GM23338 (cell line): ENCODE measurements at regions not wholly inside any gene's neighbourhood (a gene's known extent, or its start where the extent isn't known, plus 50 kb on each side); places are given as distances from the start of the nearest gene placed in this dataset.

Experiments
- ATAC-seq: fragments of 200-7000 bp; cut with Tn5 transposase; 3 replicates; pipeline ENCODE4 v1.9.1; 2020
- DNase-seq: peaks from one replicate; pipeline ENCODE4 v3.0.0-alpha.2; 2015; ENCODE audit warnings: low spot score
- H2AFZ ChIP-seq: fragments of 200-600 bp; sonication (generic); 2 replicates; pipeline ENCODE4 v1.8.0; 2016; ENCODE audit warnings: antibody characterized with exemption, mild to moderate bottlenecking, moderate library complexity
- H3F3A ChIP-seq: fragments of 200-600 bp; sonication (generic); replicated peaks from 2 replicates; pipeline ENCODE4 v1.8.0; 2017; ENCODE audit warnings: antibody characterized with exemption, mixed run types, low read depth
- H3K27ac ChIP-seq: fragments of 200-600 bp; sonication (generic); 2 replicates; pipeline ENCODE4 v1.6.1; 2016; ENCODE audit warnings: low read depth
- H3K27me3 ChIP-seq: fragments of 200-600 bp; sonication (generic); 2 replicates; pipeline ENCODE4 v1.8.0; 2016; ENCODE audit warnings: mild to moderate bottlenecking, mixed run types, moderate library complexity; ENCODE audit not compliant: insufficient read depth
- H3K36me3 ChIP-seq: fragments of 200-600 bp; sonication (generic); 2 replicates; pipeline ENCODE4 v1.8.0; 2016; ENCODE audit warnings: mild to moderate bottlenecking; ENCODE audit not compliant: insufficient read depth
- H3K4me1 ChIP-seq: fragments of 200-600 bp; sonication (generic); 2 replicates; pipeline ENCODE4 v1.8.0; 2016; ENCODE audit warnings: mild to moderate bottlenecking, moderate library complexity; ENCODE audit not compliant: insufficient read depth
- H3K4me2 ChIP-seq: fragments of 200-600 bp; sonication (generic); 2 replicates; pipeline ENCODE4 v1.7.1; 2017; ENCODE audit warnings: mixed run types
- H3K4me3 ChIP-seq: fragments of 200-600 bp; sonication (generic); 2 replicates; pipeline ENCODE4 v1.6.1; 2016; ENCODE audit warnings: mixed run types
- H3K79me2 ChIP-seq: fragments of 200-600 bp; sonication (generic); replicated peaks from 2 replicates; pipeline ENCODE4 v1.8.0; 2017; ENCODE audit warnings: mild to moderate bottlenecking; ENCODE audit not compliant: insufficient read depth
- H3K9me2 ChIP-seq: fragments of 200-600 bp; sonication (generic); 2 replicates; pipeline ENCODE4 v1.8.0; 2017; ENCODE audit not compliant: insufficient read depth
- H4K20me1 ChIP-seq: fragments of 200-600 bp; sonication (generic); replicated peaks from 2 replicates; pipeline ENCODE4 v1.8.0; 2017; ENCODE audit warnings: mild to moderate bottlenecking; ENCODE audit not compliant: insufficient read depth
- H3K27ac Mint-ChIP-seq: 2 replicates; pipeline ENCODE4 v1.8.0; 2020; ENCODE audit warnings: inconsistent platforms, mild to moderate bottlenecking, moderate library complexity, mixed read lengths
- H3K27me3 Mint-ChIP-seq: 3 replicates; pipeline ENCODE4 v1.8.0; 2022; ENCODE audit warnings: low read depth, mild to moderate bottlenecking, moderate library complexity, mixed read lengths, inconsistent platforms; ENCODE audit not compliant: insufficient read depth, poor library complexity
- H3K36me3 Mint-ChIP-seq: 3 replicates; pipeline ENCODE4 v1.8.0; 2021; ENCODE audit warnings: low read depth, mild to moderate bottlenecking, inconsistent platforms, moderate library complexity, mixed read lengths
- H3K4me1 Mint-ChIP-seq: 3 replicates; pipeline ENCODE4 v1.8.0; 2020; ENCODE audit warnings: mild to moderate bottlenecking, inconsistent platforms, mixed read lengths
- H3K4me3 Mint-ChIP-seq: 3 replicates; pipeline ENCODE4 v1.8.0; 2021; ENCODE audit warnings: moderate library complexity, mild to moderate bottlenecking, inconsistent platforms, mixed read lengths
- H3K9me3 Mint-ChIP-seq: 3 replicates; pipeline ENCODE4 v1.8.0; 2020; ENCODE audit warnings: moderate library complexity, mild to moderate bottlenecking, inconsistent platforms, mixed read lengths
- CREB1 ChIP-seq: fragments of 250-450 bp; sonication (Bioruptor Pico); IDR thresholded peaks from 2 replicates; pipeline ENCODE4 v1.5.0; 2020; ENCODE audit warnings: low read depth, mild to moderate bottlenecking, moderate library complexity
- EZH2 ChIP-seq: fragments of 200-600 bp; sonication (generic); IDR thresholded peaks from one replicate; pipeline ENCODE4 v1.8.0; 2017; ENCODE audit warnings: antibody characterized with exemption, mild to moderate bottlenecking, low read depth; ENCODE audit not compliant: unreplicated experiment
- EZH2phosphoT487 ChIP-seq: fragments of 200-600 bp; sonication (generic); IDR thresholded peaks from one replicate; pipeline ENCODE4 v1.8.1; 2018; ENCODE audit warnings: antibody characterized with exemption; ENCODE audit not compliant: unreplicated experiment
- JUNB ChIP-seq: IDR thresholded peaks from one replicate; pipeline ENCODE4 v1.6.1; 2016; ENCODE audit warnings: antibody characterized with exemption; ENCODE audit not compliant: unreplicated experiment
- NANOG ChIP-seq: IDR thresholded peaks from 2 replicates; pipeline ENCODE4 v1.6.1; 2016; ENCODE audit warnings: antibody characterized with exemption, borderline replicate concordance
- POLR2AphosphoS5 ChIP-seq: IDR thresholded peaks from 2 replicates; pipeline ENCODE4 v1.6.1; 2016; ENCODE audit warnings: antibody characterized with exemption, low read depth
- REST ChIP-seq: IDR thresholded peaks from one replicate; pipeline ENCODE4 v1.6.1; 2018; ENCODE audit warnings: antibody characterized with exemption; ENCODE audit not compliant: unreplicated experiment
- STAT1 ChIP-seq: IDR thresholded peaks from one replicate; pipeline ENCODE4 v1.6.1; 2016; ENCODE audit warnings: antibody characterized with exemption; ENCODE audit not compliant: unreplicated experiment
- ZNF114 ChIP-seq: fragments of 250-450 bp; sonication (Bioruptor Pico); IDR thresholded peaks from 2 replicates; pipeline ENCODE4 v1.5.0; 2020; ENCODE audit warnings: mild to moderate bottlenecking, moderate library complexity
- ZNF331 ChIP-seq: fragments of 250-450 bp; sonication (Bioruptor Pico); IDR thresholded peaks from 2 replicates; pipeline ENCODE4 v1.5.0; 2020; ENCODE audit warnings: low read depth, mild to moderate bottlenecking, moderate library complexity
- TF ChIP-seq, protein P1 (sequence below), 2 experiments: fragments of 200-600 bp in 1 of 2; sonication (generic) in 1 of 2; conservative IDR thresholded peaks; 2 replicates each; pipeline versions ENCODE4 v1.5.1 to v1.6.1; 2016 to 2017; ENCODE audit warnings: antibody characterized with exemption in 2 of 2, low read depth in 2 of 2, mild to moderate bottlenecking in 2 of 2, moderate library complexity in 1 of 2
- TF ChIP-seq, protein P2 (sequence below): fragments of 250-450 bp; sonication (Bioruptor Pico); IDR thresholded peaks from 2 replicates; pipeline ENCODE4 v1.5.0; 2020; ENCODE audit warnings: mild to moderate bottlenecking, moderate library complexity

- H4K20me1 ChIP-seq: no peaks in the 10 kb centered on the region
- no peak overlapping the region for H3K4me3 Mint-ChIP-seq
- TF ChIP-seq ZNF114 (CRISPR knock-in tag): no peak
- no peak for TF ChIP-seq REST
- TF ChIP-seq EZH2: no peak
- TF ChIP-seq, protein P1, sequence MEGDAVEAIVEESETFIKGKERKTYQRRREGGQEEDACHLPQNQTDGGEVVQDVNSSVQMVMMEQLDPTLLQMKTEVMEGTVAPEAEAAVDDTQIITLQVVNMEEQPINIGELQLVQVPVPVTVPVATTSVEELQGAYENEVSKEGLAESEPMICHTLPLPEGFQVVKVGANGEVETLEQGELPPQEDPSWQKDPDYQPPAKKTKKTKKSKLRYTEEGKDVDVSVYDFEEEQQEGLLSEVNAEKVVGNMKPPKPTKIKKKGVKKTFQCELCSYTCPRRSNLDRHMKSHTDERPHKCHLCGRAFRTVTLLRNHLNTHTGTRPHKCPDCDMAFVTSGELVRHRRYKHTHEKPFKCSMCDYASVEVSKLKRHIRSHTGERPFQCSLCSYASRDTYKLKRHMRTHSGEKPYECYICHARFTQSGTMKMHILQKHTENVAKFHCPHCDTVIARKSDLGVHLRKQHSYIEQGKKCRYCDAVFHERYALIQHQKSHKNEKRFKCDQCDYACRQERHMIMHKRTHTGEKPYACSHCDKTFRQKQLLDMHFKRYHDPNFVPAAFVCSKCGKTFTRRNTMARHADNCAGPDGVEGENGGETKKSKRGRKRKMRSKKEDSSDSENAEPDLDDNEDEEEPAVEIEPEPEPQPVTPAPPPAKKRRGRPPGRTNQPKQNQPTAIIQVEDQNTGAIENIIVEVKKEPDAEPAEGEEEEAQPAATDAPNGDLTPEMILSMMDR (conservative IDR thresholded peaks at IDR 0.05; ENCODE audit: low read depth in 2 of 2): no peak
- no peak for TF ChIP-seq CREB1
- no peak for TF ChIP-seq NANOG
- TF ChIP-seq, protein P2, sequence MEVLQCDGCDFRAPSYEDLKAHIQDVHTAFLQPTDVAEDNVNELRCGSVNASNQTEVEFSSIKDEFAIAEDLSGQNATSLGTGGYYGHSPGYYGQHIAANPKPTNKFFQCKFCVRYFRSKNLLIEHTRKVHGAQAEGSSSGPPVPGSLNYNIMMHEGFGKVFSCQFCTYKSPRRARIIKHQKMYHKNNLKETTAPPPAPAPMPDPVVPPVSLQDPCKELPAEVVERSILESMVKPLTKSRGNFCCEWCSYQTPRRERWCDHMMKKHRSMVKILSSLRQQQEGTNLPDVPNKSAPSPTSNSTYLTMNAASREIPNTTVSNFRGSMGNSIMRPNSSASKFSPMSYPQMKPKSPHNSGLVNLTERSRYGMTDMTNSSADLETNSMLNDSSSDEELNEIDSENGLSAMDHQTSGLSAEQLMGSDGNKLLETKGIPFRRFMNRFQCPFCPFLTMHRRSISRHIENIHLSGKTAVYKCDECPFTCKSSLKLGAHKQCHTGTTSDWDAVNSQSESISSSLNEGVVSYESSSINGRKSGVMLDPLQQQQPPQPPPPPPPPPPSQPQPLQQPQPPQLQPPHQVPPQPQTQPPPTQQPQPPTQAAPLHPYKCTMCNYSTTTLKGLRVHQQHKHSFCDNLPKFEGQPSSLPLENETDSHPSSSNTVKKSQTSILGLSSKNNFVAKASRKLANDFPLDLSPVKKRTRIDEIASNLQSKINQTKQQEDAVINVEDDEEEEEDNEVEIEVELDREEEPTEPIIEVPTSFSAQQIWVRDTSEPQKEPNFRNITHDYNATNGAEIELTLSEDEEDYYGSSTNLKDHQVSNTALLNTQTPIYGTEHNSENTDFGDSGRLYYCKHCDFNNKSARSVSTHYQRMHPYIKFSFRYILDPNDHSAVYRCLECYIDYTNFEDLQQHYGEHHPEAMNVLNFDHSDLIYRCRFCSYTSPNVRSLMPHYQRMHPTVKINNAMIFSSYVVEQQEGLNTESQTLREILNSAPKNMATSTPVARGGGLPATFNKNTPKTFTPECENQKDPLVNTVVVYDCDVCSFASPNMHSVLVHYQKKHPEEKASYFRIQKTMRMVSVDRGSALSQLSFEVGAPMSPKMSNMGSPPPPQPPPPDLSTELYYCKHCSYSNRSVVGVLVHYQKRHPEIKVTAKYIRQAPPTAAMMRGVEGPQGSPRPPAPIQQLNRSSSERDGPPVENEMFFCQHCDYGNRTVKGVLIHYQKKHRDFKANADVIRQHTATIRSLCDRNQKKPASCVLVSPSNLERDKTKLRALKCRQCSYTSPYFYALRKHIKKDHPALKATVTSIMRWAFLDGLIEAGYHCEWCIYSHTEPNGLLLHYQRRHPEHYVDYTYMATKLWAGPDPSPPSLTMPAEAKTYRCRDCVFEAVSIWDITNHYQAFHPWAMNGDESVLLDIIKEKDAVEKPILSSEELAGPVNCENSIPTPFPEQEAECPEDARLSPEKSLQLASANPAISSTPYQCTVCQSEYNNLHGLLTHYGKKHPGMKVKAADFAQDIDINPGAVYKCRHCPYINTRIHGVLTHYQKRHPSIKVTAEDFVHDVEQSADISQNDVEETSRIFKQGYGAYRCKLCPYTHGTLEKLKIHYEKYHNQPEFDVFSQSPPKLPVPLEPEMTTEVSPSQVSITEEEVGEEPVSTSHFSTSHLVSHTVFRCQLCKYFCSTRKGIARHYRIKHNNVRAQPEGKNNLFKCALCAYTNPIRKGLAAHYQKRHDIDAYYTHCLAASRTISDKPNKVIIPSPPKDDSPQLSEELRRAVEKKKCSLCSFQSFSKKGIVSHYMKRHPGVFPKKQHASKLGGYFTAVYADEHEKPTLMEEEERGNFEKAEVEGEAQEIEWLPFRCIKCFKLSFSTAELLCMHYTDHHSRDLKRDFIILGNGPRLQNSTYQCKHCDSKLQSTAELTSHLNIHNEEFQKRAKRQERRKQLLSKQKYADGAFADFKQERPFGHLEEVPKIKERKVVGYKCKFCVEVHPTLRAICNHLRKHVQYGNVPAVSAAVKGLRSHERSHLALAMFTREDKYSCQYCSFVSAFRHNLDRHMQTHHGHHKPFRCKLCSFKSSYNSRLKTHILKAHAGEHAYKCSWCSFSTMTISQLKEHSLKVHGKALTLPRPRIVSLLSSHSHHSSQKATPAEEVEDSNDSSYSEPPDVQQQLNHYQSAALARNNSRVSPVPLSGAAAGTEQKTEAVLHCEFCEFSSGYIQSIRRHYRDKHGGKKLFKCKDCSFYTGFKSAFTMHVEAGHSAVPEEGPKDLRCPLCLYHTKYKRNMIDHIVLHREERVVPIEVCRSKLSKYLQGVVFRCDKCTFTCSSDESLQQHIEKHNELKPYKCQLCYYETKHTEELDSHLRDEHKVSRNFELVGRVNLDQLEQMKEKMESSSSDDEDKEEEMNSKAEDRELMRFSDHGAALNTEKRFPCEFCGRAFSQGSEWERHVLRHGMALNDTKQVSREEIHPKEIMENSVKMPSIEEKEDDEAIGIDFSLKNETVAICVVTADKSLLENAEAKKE (CRISPR knock-in tag): no peak
- TF ChIP-seq EZH2phosphoT487: no peak
- no peak for TF ChIP-seq POLR2AphosphoS5
- TF ChIP-seq JUNB: no peak
- TF ChIP-seq ZNF331 (CRISPR knock-in tag): no peak
- no peak for TF ChIP-seq STAT1
Observed at GRCh38 chr7:53542157-53542556, 506.7 kb downstream of the POM121L12 start.

More at GRCh38 chr7:53542157-53542556, 506.7 kb downstream of the POM121L12 start:
- Histone ChIP-seq H3K4me3 (no peak overlapping the region), H3K27me3 (no peaks in the 10 kb centered on the region), H3K4me1 (no peaks in the 10 kb centered on the region), H2AFZ (no peak overlapping the region), H3F3A (no peaks in the 10 kb centered on the region), H3K79me2 (no peaks in the 10 kb centered on the region), H3K4me2 (no peak overlapping the region), H3K9me2 (peaks cover 12% of the 10 kb centered on the region; the same call in 1 of the 2 replicates), H3K27ac (no peak overlapping the region), H3K36me3 (no peaks in the 10 kb centered on the region)
- no peaks in the 10 kb centered on the region for H3K27me3 Mint-ChIP-seq
- H3K9me3 Mint-ChIP-seq: no peaks in the 10 kb centered on the region
- H3K36me3 Mint-ChIP-seq: no peaks in the 10 kb centered on the region
- no peaks in the 10 kb centered on the region for H3K4me1 Mint-ChIP-seq
- H3K27ac Mint-ChIP-seq: no peak overlapping the region
- DNase-seq (no peak), ATAC-seq (no peak)
